Glomerular visceral epithelial cell (primary cell): ENCODE measurements at regions not wholly inside any gene's neighbourhood (a gene's known extent, or its start where the extent isn't known, plus 50 kb on each side); places are given as distances from the start of the nearest gene placed in this dataset.

Source experiments
- DNase-seq: peaks from one replicate; pipeline ENCODE4 v3.0.0-alpha.2; 2016; ENCODE audit errors: extremely low spot score

DNA sequence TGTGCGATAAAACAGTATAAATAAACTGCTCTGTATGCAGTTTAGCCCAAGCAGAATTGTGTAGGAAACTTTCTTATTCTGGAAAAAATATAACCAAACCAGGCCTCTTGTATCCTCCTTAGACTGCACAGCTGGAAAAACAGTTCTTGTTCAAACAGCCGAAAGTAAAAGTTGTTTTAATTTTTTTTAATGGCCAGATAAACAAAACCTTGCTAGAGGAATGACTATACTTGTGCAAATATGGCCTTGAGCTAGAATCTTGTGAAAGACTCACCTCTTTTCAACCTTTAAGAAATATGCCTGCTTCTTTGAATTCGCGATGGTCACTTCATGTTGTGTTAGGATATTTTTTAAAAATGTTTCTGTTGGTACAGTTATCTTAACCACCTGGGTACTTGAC lies 114.5 kb upstream of the MAF start:
- DNase-seq = no peak

DNA sequence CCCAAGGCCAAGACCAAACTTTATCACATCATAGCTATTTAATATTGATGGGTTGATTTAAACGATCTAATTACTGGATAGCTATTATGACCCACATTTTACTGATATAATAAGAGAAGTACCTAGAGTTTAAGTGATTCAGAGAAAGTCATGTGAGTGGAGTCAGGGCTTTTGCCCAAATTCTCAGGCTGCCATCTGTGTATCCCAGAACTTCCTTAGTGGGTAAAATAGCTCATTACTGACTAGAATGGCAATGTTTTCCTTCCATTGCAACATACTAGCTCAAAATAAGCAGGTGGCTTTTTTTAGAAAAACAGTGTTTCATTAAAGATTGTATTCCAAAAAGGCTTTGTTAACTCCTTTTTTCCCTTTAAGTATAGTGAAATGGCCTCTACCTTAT lies 113.9 kb upstream of the MAF start:
- no peak for DNase-seq

DNA sequence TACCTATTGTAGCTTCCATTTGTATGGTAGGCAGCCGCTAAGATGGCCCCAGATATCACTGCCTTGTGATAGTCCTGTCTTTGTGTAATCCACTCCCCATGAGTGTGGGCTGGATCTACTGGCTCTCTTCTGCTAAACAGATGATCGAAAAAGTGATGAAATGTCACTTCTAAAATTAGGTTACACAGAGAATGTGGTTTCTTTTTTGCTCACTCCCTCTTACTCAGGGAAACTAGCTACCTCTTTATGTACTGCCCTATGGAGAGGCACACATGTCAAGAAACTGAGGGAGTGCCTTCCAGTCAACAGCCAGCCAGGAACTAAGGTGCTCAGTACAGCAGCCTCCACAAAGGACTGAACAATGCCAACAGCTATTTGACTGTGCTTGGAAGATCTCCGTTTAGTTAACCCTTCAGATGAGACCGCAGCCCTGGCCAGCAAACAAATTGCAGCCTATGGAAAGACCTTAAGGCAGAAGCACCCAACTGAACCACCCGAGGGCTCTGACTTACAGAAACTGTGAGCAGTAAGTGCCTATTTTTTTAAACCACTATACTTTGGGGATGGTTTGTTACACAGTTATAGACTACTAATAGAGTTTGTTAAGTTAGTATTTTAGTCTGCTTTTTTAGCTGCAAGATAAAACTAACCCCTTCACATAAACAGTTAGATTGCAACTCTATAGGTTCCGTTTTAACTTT lies 113.2 kb upstream of the MAF start:
- DNase-seq = no peak

DNA sequence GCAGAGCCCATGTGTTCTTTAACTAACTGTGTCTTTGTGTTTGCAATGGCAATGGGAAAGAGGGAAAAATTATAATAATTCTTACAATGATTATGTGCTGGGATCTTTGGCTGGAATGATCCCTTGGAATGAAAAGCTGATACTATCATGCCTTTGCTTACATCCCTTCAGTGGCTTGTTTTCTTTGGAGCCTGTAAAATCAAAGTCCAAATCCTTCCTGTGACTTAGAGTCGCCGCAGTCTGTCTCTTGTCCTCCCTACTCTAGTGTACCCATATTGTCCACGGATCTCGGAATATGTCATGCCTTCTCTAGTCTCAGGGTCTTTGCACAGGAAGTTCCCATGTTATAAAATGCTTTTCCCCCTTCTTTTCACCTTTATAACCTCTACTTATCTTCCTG lies 111.7 kb upstream of the MAF start:
- DNase-seq = no peak

DNA sequence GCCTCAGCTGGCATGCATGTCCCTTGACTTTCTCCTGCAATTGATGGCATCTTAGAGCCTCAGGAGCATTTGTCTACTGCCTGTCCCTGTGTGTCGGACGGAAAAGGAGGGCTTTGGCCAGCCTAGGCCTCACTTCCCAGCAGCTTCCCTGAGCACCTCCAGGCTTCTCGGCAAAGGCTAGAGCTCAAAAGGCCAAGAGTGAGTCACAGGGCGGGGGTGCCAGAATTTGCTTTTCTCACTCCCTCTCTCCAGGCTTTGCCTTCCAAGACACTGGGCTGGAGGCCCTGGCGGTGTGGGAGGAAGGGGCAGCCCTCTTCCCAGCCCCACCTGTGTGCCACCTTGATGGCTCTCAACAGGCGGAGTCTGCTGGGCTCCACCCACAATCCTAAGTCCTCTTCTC lies 107.3 kb upstream of the MAF start:
- DNase-seq = no peak

DNA sequence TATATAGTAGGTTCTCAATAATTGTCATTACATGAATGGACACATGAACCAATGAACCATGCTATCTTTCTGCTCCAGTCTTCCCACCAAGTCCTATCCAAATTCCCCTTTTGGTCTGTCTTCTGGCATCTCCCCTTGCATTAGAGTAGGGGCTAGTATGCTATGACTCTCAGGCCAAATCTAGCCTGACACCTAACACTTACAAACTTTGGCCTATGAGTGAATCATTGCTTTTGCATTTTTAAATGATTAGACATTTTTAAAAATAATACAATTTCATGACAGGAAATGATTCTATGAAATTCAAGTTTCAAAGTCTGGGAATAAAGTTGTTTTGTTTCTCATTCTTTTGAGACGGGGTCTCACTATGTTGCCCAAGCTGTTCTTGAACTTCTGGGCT lies 102.5 kb upstream of the MAF start:
- no peak for DNase-seq

DNA sequence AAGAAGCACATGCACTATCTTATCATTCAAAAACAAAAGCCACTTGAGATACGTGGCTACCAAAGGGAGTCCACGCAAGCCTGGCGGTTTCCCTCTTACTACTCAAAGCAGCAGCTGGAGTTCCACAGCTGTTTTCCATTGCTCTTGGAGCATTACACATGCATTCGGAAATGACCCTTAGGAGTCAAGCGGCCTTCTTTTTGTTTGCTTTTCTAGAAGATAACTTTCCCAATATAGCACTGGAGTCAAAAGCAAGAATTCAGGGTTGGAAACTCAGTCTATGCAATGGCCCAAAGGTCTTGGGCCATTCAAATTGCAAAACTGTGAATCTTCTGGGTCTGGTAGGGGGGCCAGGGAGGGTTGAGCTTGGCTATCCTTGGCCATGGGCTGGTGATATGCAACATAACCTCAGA lies 97.8 kb upstream of the MAF start:
- DNase-seq = no peak

DNA sequence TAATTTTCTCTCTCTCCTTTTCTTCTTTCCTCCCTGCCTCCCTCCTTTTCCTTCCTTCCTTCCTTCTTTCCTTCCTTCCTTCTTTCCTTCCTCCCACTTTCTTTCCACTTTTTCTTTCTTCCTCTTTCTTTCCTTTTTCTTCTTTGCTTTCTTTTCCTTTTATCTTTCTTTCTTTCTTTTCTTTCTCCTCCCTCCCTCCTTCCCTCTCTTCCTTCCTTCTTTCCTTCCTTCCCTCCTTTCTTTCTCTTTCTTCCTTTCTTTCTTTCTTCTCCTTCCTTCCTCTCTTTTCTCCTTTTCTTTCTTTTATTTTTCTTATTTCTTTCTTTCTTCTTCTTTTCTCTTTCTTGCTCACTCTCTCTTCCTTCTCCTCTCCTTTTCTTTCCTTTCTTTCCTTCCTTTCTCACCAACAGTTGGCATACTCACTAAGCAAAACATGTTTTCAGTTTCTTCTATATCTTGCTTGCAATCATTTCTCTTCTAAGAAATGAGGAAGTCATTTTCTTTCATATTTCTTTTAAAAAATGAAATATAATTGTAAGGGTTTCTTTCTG lies 97.1 kb upstream of the MAF start:
- no peak for DNase-seq

DNA sequence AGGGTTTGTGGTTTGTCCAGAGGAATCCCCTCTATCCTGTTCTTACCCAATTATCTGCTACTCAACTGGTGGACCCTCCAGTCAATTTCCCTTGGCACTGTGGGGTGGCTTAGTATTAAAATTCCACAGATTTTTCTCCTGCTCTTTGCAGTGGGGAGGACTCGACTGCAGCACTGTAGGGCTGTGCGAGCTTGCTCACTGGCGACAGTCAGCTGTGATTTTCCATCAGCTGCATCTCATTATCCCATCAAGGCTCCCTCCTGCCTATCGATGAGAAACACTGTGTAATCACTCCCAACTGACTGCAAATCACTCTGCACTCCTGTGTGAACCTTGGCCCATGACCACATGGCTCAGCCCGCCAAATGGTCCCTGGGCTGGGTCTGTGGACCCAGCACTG lies 90.5 kb upstream of the MAF start:
- no peak for DNase-seq

DNA sequence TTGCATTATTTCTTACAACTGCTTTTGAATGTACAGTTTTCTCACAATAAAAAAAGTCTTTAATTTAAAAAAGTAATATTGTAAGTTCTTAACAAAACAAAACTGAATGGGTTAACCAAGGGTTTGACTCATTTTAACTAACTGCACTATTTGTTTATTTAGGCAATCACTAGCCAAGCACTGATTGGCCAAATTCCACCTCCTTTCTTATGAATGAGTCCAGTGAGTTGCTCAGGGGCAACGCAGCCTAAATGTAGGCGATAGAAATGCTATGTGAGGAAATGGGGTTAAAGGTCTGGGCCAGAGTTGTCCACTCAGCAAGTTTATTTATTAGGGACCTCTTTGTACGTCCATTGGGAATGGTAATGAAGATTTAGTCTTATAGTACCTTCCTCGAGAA lies 89.6 kb upstream of the MAF start:
- no peak for DNase-seq

DNA sequence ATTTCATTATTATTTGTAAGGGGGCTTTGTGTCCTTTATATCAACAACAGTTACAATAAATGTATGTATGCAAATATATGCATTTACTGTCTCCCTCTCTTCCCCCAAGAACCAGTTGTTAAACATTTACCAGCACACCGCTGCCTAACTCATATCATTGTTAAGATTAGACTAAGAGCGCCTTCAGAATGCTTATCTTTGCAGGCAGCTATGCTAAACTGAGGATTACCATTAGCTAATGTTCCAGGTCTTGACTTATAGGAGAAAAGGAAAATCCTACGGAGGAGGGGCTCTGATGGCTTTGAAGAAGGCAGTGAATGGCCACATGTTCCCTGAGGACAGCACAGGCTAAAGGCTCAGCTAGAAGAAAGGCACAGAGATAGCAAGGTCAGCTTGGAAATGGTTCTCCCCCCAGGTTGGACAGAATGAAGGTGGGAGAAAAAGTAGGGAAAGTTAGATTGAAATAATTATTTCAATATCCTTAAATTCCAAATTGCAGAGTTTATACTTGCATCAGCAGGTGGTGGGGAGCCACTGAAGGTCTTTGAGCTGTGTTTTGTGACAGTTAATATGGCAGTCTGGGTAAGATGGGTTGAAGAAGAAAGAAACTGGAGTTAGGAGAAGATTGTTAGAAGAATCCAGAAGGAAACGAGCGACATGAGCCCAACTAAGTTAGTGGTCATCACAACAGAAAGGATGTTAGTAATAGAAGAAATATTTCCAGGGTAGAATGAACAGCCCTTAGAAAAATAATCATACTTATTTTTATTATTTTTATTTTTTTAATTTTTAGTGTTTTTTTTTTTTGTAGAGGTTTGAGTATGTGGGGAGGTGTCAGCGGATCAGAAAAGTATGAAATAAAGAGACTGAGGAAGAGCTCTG lies 87.0 kb upstream of the MAF start:
- DNase-seq = no peak

DNA sequence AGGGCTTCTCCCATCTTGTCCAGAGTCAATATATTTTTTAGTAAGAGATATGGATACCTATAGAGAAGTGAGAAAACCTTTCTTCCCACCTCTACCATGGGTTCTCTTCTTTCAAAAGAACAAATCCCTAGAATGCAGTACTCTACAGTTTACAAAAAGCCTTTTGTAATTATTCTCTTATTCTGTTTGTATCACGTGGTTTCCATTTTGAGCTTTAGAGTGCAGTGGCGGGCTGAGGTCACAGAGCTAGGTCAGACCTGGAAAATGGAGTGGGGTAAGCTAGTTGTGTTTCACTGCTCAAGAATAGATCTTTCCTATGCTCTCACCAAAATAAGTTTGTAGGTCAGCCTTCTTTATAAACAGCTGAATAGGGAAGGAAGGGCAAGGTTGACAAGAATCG lies 85.3 kb upstream of the MAF start:
- no peak for DNase-seq

DNA sequence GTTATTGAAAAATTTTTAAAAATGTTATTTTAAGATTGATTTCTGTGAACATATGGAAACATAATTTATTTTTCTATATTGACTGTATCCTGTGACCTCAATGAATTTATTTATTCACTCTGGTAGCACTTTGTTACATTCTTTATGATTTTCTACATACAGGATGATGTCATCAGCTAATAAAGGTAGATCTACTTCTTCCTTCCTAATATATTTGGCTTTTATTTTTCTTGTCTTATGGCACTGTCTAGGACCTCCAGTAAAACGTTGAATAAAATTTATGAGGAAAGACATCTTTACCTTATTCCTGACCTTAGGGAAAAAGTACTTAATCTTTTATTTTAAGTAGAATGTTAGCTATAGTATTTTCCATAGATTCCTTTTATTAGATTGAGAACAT lies 78.8 kb upstream of the MAF start:
- no peak for DNase-seq

DNA sequence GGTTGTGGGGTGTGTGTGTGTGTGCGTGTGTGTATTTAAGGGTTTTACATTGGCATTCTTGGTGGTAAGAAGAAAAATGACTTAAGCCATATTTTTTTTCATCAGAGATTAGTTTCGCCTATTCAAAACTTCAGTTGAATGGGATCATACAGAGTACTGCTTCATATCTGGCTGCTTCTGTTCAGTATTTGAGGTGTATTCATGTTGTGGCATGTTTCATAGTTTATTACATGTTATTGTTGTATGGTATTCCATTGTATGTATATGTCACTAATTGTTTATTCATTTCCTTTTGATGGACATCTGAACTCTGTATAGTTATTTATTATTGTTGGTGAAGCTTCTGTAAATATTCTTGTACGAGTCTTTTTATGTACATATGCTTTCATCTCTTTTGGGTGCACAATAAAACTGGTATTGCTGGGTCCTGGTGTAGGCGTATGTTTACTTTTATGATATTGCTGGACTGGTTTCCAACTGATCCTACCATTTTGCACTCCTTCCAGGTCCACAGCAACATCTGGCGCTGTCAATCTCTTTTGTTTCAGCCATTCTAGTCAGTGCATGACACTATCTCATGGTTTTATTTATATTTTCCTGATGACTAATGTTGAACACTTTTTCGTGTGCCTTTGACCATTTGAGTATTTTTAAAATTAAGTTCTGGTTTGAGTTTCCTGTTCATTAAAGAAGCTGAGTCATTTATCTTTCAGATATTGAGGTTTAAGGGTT lies 77.4 kb upstream of the MAF start:
- DNase-seq = no peak

DNA sequence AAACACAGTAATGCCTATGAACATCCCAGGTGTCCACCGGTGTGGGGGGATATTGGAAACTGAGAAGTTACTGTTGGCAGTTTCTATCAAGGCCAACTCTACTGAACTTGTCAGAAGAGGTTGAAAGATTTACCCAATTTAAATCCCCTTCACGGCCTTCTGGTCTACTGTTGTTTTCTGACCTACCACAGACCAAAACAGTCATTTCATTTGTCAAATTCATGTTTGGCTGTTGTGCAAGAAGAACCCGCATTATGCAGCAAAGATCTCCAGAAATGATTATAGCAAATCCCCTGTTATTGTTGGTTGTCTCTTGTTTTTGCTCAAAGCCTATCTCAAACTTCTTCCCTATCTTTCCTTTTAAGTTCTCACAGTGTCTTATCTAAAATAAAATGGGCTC lies 73.1 kb upstream of the MAF start:
- DNase-seq = no peak

DNA sequence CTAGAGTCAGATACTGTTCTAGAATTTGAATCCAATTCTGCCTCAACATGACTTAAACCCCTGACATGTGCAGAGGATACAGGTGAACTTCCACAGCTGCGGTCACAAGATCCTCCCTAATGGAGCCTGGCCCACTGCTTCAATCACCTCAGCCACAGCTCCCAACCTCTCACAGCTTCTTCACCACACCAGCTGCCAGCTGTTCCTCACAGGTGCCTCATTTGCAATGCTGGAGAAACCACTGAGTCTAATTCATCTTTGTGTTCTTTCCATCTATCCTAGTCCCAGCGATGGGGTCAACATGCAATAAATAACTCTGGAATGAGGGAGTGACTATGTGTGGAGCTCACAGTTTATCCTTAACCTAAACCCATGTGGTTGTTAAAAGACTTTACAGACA lies 72.0 kb upstream of the MAF start:
- DNase-seq = no peak

DNA sequence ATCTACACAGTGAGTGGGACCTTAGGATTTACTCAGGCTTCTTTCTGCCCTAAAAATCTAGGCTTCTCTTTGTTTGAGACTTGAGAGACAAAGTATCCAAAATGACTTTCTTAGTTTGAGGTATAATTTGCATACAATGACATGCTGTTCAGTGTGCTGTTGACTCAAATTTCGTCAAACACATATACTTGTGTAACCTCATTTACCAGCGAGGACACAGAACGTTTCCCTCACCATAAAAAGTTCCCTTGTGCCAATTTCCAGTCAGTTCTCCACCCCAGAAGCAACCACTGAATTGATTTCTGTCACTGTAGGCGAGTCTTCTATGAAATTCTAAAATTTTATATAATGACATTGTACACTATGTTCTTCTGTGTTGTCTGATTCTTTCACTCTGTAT lies 68.0 kb upstream of the MAF start:
- DNase-seq = no peak

DNA sequence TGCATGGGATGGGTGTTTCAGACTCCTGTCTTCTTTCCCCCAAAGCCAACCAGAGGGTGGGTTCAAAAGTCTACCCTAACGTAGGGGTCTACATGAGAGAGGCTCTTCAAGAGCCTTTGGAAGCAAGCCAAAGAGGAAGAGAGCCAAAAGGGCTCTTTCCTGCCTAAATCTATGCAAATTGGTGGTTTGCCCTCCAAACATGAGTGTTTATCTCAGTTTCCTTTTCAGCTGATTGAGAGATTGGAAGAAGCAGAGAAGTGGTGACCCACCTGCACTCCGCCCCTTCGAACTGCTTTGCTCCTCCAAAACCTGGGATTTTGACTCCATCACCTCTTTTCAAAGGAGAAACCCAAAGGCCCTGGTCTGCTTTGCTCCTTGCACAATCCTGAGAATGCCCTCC lies 65.4 kb upstream of the MAF start:
- no peak for DNase-seq

DNA sequence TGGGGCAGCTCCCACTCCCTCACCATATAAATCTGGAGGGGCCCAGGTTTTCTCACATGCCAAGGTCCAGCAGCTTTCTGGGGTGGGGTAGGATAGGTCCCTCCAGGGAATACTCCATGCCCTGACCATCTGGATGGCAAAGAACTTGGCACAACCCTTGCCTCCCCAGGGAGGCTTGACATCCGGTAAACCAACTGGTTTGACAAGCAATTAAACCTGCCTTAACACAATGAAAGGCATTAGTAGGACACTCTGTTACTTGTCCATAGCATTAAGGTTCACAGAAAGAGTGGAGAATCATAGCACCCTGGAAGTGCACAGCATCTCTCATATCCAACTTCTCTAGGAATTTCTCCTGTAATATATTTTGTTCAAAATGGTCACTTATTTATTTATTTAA lies 63.9 kb upstream of the MAF start:
- DNase-seq = no peak

DNA sequence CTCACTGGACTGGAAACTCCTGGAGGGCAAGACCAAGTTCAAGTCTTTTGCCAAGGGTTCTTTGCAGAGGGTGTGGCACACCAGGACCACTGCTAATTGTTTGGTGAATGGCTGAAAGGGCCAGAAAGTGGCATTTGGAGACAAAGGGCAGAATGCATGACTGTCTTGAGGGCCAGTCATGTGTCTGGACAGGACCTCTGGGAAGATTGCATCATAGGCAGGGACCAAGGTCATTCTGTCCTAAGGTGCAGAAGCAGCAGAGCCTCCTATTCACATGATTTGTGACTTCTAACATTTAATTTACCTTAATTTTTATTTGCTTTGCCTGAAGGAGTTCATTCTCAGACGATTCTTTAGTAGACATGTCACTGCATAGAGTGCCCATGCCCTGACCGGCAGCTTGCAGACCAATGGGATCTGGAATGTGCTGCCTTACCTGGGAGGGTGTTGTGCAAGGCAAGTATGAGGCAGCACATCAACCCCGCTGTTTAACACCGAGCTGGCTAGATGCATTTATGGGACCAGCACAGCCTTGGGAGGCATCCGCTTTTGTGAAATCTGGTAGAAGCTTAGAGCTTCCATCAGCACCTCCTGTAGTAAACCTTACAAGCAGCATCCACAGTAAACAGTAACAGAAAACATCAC lies 62.3 kb upstream of the MAF start:
- no peak for DNase-seq

DNA sequence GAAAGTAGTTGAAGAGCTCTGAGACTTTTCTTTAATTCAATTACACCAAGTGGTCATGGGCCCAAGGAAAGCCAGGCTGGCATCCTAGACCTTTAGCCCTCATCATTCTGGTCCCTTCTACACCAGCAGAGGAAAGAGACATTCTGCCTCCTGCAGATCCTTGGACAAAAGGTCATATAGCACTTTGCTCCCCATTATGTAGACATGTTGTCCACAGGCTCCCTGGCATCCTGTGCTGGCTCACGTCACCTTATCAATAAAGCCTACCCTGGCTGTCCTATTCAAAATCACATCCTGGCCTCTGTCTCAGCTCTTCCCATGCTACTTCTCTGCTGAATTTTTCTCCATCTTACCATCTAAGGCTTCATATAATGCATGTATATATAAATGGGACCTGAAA lies 61.6 kb upstream of the MAF start:
- no peak for DNase-seq

DNA sequence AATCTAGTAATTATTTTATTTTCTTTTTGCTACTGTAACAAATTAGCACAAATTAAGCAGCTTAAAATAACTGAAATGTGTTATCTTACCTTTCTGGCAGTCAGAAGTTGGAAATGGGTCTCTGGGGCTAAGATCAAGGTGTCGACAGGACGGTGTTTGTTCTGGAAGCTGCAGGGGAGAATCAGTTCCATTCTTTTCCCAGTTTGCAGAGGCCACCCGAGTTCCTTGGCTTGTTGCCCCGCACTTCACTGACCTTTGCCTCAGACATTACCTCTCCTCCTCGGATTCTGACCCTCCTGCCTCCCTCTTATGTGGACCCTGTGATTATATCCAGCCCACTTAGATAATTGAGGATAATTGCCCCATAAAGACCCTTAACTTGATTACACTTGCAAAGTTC lies 61.0 kb upstream of the MAF start:
- no peak for DNase-seq
